Adrenal gland (tissue), 5 donors: ENCODE measurements at regions not wholly inside any gene's neighbourhood (a gene's known extent, or its start where the extent isn't known, plus 50 kb on each side); places are given as distances from the start of the nearest gene placed in this dataset.

Source experiments
- CTCF ChIP-seq, 6 experiments: fragments of 450-650 bp in 4 of 6; fragments of 200-600 bp in 2 of 6; sonication (generic) in 1 of 6; IDR thresholded peaks; 1 replicate in 5 of 6; 2 replicates in 1 of 6; pipeline versions ENCODE4 v1.5.1 to v1.8.0; 2016 to 2021; ENCODE audit warnings: antibody characterized with exemption in 6 of 6, mild to moderate bottlenecking in 2 of 6, moderate library complexity in 1 of 6
- POLR2A ChIP-seq, 2 donors: fragments of 450-650 bp; IDR thresholded peaks; one replicate each; pipeline ENCODE4 v1.6.1; 2017; ENCODE audit warnings: antibody characterized with exemption in 2 of 2, mild to moderate bottlenecking in 2 of 2, moderate library complexity in 1 of 2
- donor health status: DM: no; HTN: no; CAD: no.

DNA sequence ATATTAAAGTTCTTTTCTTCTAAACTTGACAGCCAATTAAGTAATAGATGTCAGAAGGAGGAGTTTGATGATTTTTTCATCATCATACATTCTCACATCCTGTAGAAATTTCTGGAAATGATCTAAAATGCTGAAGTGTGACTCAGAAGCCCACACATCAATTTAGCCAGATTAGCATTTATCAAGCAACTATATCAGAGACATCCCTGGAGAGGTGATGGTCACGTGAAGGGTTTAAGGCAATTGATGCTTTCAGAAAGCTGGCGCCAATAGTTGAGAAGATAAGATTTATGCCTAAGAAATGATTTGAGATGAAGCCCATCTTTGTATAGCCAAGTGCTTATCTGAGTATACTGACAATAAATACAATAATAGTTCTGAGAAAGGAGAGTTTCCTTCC is 162.9 kb upstream of the RORB start:
- TF ChIP-seq CTCF (IDR thresholded peaks at IDR 0.05) (no peak), POLR2A (IDR thresholded peaks at IDR 0.05) (no peak)
